Activated T-cell treated with anti-CD3 and anti-CD28 coated beads, Interleukin-2, amount 50 U/mL, for 4 hours (primary cell): ENCODE measurements at regions not wholly inside any gene's neighbourhood (a gene's known extent, or its start where the extent isn't known, plus 50 kb on each side); places are given as distances from the start of the nearest gene placed in this dataset.

Experiments
- ATAC-seq, 2 donors: fragments of 200-7000 bp; cut with Tn5 transposase; one replicate each; pipeline ENCODE4 v1.10.0; 2021
- DNase-seq: peaks from one replicate; pipeline ENCODE4 v3.0.0-alpha.2; 2020
- H3K27me3 Mint-ChIP-seq: one replicate; pipeline ENCODE4 v1.8.0; 2021; ENCODE audit warnings: low read depth, mixed read lengths
- H3K36me3 Mint-ChIP-seq: one replicate; pipeline ENCODE4 v1.8.0; 2022; ENCODE audit warnings: mixed read lengths; ENCODE audit not compliant: insufficient read depth
- H3K4me1 Mint-ChIP-seq: one replicate; pipeline ENCODE4 v1.8.0; 2021; ENCODE audit warnings: low read depth, mixed read lengths
- H3K4me3 Mint-ChIP-seq: one replicate; pipeline ENCODE4 v1.8.0; 2021; ENCODE audit warnings: mild to moderate bottlenecking, moderate library complexity, mixed read lengths
- H3K9me3 Mint-ChIP-seq: one replicate; pipeline ENCODE4 v1.8.0; 2021; ENCODE audit warnings: mixed read lengths

DNA sequence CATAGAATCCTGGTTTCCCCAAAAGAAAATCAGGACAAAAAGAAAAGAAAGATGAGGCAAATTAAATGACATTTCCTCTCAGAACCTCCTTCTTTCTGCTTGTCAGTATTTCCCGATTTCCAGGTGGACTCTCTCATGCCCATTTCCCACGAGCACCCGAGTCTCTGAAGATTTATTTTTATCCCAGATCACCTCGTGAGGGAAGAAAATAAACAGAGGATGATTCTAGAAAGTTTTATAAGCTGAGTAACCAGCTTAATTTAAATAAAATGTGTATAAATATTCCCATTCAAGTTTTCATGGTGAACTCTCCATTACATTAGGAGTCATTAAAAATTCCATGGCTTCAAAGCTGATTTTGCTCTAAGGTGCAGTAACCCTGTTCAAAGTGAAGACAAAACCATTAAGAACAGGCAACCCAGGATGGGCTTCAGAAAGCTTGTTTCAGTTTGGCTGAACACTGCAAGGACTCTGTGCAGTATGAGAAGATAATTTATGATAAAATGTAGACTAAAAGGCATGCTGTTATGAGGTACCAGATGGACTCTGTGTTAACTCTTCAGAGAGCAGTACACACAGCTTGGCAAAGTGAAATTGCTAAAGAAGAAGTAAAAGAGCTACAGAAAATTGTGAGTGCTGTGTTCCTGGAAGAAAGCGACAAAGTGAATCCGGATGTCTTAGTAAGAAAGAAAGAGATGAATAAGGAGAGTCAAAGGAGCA, 521.3 kb upstream of the LRRN3 start:
- H3K4me3 Mint-ChIP-seq: no peak overlapping the region
- peaks cover 2% of the 10 kb centered on the region for H3K27me3 Mint-ChIP-seq
- DNase-seq: no peak
- H3K4me1 Mint-ChIP-seq: no peaks in the 10 kb centered on the region
- H3K36me3 Mint-ChIP-seq: no peaks in the 10 kb centered on the region
- no peaks in the 10 kb centered on the region for H3K9me3 Mint-ChIP-seq
- ATAC-seq: no peak

DNA sequence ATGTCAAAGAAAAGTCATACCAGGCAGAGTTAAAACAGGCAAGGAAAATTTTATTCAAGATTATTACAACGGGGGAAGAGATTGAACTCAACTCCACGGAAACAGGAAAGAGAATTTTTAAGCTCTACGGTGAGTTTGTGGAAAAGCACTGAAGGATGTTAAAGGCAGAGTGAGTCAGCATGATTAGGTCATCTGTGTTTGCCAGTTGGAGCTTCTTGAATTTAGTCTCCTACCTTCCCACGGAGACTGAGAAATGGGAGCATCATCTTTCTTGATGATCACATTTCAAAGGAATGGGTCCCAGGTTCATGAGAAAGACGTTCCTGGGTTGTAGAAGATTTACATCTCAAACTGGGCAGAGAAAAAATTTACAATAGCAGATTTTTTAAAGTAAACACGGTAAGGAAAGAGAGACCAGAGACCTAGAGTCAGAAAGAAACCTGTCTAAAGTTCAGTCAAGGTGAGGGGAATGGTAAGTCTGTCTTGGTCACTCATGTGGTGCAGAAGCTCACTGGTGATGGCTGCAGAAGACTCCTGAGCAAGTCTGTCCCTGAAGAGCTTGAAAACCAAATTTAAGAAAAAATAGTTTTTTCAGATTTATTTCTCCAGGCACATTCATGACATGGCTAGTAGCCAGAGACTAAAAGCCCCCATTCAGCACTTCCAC, 516.9 kb upstream of the LRRN3 start:
- ATAC-seq (no peak), DNase-seq (no peak)
- Mint-ChIP-seq H3K9me3 (no peaks in the 10 kb centered on the region), H3K27me3 (peaks cover 2% of the 10 kb centered on the region), H3K36me3 (no peaks in the 10 kb centered on the region), H3K4me3 (no peak overlapping the region), H3K4me1 (no peaks in the 10 kb centered on the region)

DNA sequence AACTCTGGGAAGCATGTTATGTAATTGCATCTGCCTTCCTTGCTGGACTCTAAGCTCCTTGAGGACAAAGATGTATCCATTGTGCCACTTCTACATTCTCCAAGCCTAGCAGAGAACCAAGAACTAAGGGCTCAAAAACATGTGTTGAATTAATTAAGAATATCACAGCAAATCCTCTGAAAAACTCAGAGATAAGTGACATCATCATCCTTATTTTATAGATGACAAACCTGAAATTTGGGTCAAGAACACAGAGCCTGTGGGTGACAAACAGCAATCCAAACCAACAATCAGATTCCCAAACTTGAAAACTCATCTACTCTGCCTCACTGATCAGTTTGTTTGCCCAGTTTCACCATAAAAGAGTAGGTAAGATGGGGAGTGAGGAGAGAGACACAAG, 503.6 kb upstream of the LRRN3 start:
- no peaks in the 10 kb centered on the region for H3K27me3 Mint-ChIP-seq
- ATAC-seq (no peak), DNase-seq (no peak)

DNA sequence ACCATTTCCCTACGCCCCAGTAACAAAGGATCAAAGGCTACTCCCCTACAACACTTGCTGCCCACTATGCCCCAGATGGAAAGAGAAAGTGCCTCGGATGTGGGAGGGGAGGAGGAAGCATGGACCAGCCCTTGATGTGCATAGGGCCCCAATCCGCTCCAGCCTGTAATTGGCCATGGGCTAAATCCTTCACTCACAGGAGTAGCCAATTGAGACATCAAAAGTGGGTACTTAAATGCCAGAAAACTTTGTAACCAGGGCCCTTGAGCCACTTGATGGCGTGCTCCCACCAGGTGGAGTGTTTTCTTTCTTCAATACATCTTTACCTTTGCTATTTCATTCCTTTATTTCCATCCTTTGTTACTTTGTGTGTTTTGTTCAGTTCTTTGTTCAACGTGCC, 500.5 kb upstream of the LRRN3 start:
- H3K9me3 Mint-ChIP-seq: no peaks in the 10 kb centered on the region
- H3K4me1 Mint-ChIP-seq: no peaks in the 10 kb centered on the region
- no peaks in the 10 kb centered on the region for H3K36me3 Mint-ChIP-seq
- no peak overlapping the region for H3K4me3 Mint-ChIP-seq
- ATAC-seq: no peak
- DNase-seq: no peak
- H3K27me3 Mint-ChIP-seq: no peaks in the 10 kb centered on the region

More for the DNA sequence above, 503.6 kb upstream of the LRRN3 start:
- no peaks in the 10 kb centered on the region for H3K9me3 Mint-ChIP-seq
- H3K4me1 Mint-ChIP-seq: no peaks in the 10 kb centered on the region
- H3K36me3 Mint-ChIP-seq: no peaks in the 10 kb centered on the region
- no peak overlapping the region for H3K4me3 Mint-ChIP-seq

DNA sequence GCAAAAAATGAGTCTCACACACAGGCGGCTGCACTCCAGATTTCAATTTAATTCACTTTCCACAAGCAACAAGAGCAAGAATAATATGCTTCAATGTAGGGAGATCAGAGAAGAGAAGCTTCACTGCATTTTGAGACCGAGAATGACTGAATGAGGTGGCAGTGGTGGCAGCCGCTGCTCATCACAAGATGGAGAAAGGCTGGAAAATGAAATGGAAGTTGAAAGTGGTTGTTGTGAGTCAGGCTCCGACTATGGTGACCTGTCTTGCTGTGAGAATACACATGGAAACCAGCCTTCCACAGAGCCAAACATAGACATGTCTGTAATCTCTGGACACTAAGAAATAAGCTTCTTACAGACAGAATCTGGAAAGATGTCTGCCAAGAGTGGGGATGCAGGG, 499.6 kb upstream of the LRRN3 start:
- Mint-ChIP-seq H3K36me3 (no peaks in the 10 kb centered on the region), H3K4me3 (no peak overlapping the region), H3K4me1 (no peaks in the 10 kb centered on the region), H3K27me3 (no peaks in the 10 kb centered on the region), H3K9me3 (no peaks in the 10 kb centered on the region)
- DNase-seq (no peak), ATAC-seq (no peak)

DNA sequence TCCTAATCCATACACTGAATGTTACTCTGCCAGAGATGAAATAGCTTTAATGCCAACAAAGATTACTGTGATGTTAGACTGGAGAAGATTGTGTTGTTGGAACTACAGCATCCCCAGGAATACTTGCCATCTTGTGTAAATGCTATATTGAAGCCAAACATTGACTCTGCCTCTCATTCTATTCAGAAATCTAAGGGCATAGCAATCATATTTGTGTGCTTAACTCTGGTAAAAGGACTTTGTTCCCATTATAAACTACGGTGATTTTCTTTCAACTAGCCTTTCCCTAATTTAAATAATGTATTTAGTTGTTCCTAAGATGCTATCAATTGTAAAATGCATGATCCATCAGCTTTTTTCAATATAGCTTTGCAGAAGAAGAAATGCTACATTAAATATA, 498.4 kb upstream of the LRRN3 start:
- Mint-ChIP-seq H3K27me3 (no peaks in the 10 kb centered on the region), H3K9me3 (no peaks in the 10 kb centered on the region), H3K4me1 (no peaks in the 10 kb centered on the region), H3K36me3 (no peaks in the 10 kb centered on the region), H3K4me3 (no peak overlapping the region)
- no peak for DNase-seq
- ATAC-seq: no peak

DNA sequence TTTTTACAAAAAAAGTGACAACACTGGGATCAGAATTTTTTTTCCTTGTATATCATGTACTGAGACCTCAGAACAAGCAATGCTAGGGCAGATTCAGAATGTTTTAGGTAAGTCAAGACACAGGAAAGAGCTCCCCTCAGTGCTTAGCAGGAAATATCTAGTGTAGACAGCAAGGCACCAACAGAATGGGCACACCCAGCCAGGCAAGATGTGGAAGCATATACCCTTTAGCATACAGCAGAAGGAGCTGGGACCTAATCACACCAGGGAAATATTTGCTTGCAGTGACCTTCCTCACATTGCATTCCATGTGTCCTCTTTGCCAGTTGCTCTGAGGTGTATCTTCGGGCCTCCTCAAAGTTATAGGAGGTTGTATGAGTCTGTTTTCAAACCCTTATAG, 497.6 kb upstream of the LRRN3 start:
- H3K4me3 Mint-ChIP-seq: no peak overlapping the region
- no peaks in the 10 kb centered on the region for H3K4me1 Mint-ChIP-seq
- no peaks in the 10 kb centered on the region for H3K36me3 Mint-ChIP-seq
- no peaks in the 10 kb centered on the region for H3K9me3 Mint-ChIP-seq
- ATAC-seq (no peak), DNase-seq (no peak)
- no peaks in the 10 kb centered on the region for H3K27me3 Mint-ChIP-seq

DNA sequence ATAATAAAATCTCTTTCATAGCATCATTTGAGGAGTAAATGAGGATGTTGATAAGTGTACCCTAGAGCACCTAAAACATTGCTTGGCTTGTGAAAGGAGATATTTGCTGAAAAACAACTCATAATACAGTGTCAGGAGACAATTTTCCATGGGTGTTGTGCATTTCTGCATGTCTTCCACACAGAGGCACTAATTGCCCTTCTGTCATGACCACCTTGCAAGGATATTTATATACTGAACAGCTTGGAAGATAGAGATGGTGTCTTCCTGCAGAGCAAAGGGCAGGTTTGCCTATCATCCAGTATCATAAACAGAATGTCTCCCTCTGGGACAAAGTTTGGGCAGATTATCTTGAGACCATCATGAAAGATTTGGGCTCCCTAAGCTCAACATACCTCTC, 495.2 kb upstream of the LRRN3 start:
- DNase-seq (no peak), ATAC-seq (peak in 1 of 2 donors; percentile 46)
- no peak overlapping the region for H3K4me3 Mint-ChIP-seq
- H3K4me1 Mint-ChIP-seq: no peaks in the 10 kb centered on the region
- no peaks in the 10 kb centered on the region for H3K9me3 Mint-ChIP-seq
- H3K36me3 Mint-ChIP-seq: no peaks in the 10 kb centered on the region
- H3K27me3 Mint-ChIP-seq: no peaks in the 10 kb centered on the region

DNA sequence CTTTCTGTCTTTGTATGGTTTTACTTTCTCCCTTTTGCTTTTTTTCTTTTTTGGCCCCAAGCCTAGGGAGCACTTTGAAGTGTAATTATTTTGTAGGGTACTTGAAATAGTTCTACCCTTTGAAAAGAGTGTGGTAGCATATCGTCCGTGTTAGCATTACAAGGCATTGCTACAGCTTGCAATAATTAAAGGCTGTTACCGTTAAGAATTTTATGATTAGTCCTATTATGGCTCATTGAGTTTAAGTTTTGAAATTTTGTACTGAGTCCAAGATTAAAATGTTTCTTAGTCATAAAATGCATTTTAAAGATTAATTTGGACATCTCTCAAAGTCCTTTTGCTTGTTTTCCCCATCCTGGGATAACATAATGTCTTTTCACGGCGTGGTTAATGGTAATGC, 490.0 kb upstream of the LRRN3 start:
- DNase-seq: no peak
- Mint-ChIP-seq H3K4me3 (no peak overlapping the region), H3K36me3 (no peaks in the 10 kb centered on the region), H3K27me3 (no peaks in the 10 kb centered on the region), H3K9me3 (no peaks in the 10 kb centered on the region), H3K4me1 (no peaks in the 10 kb centered on the region)
- no peak for ATAC-seq

DNA sequence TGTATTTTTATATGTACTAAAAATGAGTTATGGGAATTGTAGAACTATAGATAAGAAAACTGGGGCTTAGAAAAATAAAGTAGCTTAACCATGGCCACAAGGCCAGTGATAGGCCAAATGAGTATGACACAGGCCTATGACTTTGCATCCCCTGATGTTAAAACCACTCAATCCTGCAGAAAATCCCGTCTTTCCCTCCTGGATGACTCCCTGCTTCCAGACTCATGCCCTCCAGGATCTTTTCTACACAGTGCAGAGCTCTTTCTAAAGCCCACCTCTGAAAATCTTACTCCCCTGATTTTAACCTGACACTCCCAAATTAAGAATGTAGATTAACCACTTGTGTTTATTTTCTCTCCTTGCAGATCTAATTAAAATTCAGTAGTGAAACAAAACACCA, 489.2 kb upstream of the LRRN3 start:
- Mint-ChIP-seq H3K27me3 (no peaks in the 10 kb centered on the region), H3K4me3 (no peak overlapping the region), H3K9me3 (no peaks in the 10 kb centered on the region), H3K4me1 (no peaks in the 10 kb centered on the region), H3K36me3 (no peaks in the 10 kb centered on the region)
- ATAC-seq (no peak), DNase-seq (no peak)

DNA sequence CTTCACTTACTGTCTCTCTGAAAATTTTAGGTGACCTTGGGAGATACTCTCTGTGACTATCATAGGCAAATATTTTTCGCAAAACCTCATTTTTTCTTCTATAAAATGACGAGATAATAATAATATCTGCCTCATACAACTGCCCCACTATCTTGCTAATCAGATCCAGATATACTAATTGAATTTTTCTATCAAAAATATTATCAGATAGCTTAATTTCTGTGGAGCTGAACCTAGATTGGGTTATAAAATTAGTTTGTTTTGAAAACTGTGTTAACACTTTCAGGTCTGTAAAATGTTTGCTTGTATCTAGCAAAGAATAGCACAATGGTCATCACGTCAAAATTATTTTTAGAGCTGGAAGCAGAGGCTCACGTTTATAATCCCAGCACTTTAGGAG, 486.7 kb upstream of the LRRN3 start:
- Mint-ChIP-seq H3K36me3 (no peaks in the 10 kb centered on the region), H3K9me3 (peaks cover 4% of the 10 kb centered on the region), H3K27me3 (no peaks in the 10 kb centered on the region), H3K4me1 (peaks cover 3% of the 10 kb centered on the region), H3K4me3 (no peak overlapping the region)
- no peak for ATAC-seq
- no peak for DNase-seq

DNA sequence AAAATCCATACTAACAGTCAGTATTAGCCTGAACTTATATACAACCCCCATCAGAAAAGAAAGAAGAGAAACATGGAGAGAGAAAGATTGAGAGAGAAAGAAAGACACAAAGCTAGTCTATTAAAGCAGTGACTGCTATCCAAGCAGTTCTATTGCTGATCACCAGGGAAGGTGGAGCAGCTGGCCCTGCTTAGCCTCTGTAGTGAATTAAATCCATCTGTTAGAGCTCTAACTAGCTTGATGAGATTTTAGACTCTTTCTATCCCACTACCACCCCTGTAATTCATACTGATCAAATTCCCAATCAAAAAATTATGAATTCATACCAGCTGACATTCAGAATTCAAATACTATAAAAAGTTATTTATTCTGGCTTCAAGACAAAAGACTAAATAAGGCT, 486.0 kb upstream of the LRRN3 start:
- Mint-ChIP-seq H3K27me3 (no peaks in the 10 kb centered on the region), H3K36me3 (no peaks in the 10 kb centered on the region), H3K9me3 (peaks cover 4% of the 10 kb centered on the region), H3K4me3 (no peak overlapping the region), H3K4me1 (peaks cover 3% of the 10 kb centered on the region)
- ATAC-seq (no peak), DNase-seq (no peak)

DNA sequence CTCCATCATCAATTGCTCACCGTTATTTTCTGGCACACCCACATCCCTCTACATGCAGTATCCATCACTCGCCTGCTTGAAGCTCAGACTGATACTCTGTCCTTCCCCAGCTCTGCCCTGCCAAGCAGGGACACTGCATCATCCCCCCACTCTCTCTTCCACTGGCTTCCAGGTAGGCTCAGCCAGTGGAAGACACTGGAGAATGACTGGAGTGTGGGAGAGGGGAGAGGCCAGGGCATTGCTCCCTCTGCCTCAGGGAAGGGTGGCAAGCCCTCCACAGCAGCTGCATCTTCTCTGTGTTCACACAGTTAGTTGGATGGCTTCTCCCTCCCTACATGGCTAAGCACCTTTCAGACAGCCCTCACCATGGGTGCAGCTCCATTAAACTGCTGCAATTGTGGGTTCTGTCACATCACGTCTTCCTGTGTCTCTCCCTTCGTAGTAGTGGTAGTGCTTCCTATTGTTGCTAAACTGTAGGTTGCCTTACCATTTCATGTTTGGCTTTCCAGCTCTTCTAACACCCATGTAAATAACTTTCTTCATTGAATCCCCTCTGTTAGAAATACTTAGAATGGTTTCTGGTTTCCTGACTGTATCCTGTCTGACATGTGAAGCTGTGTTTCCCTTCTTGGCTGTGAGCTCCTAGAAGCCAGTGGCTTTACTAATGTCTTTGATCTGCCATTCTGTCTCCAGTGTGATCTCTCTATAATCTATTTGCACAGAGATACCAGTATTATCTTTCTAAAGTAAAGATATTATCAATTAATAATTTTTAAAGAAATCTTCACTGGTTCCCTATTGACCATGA, 483.7 kb upstream of the LRRN3 start:
- no peaks in the 10 kb centered on the region for H3K36me3 Mint-ChIP-seq
- no peak overlapping the region for H3K4me3 Mint-ChIP-seq
- DNase-seq: no peak
- no peak for ATAC-seq
- H3K4me1 Mint-ChIP-seq: peaks cover 3% of the 10 kb centered on the region
- H3K27me3 Mint-ChIP-seq: no peaks in the 10 kb centered on the region
- peaks cover 4% of the 10 kb centered on the region for H3K9me3 Mint-ChIP-seq

DNA sequence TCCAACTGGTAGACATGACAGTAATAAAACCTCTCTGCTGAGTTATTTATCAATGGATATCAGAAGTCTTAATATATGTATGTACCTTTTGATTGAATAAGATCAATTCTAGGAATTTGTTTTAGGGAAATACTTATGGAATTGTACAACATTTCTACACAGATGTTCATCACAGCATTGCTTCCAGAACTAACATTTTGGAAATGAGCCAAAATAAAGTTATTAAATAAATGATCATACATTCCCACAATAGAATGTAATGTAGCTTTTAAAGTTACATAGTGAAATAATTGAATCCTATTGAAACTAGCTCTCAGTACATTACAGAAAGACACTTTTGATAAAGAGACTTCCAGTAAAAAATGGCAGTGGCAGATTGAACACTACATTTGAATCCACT, 481.6 kb upstream of the LRRN3 start:
- ATAC-seq: no peak
- DNase-seq: no peak
- peaks cover 3% of the 10 kb centered on the region for H3K4me1 Mint-ChIP-seq

DNA sequence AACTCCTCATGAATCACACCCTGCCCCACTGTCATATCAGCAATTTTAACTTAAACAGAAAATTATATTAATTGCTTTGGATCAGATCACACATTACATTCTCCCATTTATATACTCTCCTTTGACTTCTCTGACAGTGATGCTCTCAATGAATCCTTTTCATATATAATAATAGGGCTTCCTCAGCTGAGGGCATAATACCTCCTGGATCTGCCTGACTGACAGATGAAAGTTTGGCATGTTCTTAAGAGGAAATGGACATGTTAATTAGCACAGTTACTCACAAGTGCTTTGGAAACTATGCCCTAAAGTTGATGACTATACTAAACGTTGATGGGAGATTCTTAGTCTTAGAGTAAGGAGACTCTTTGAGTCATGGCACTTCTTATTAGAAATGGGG, 478.2 kb upstream of the LRRN3 start:
- H3K4me1 Mint-ChIP-seq: no peaks in the 10 kb centered on the region

More for the DNA sequence above, 481.6 kb upstream of the LRRN3 start:
- Mint-ChIP-seq H3K36me3 (no peaks in the 10 kb centered on the region), H3K9me3 (peaks cover 4% of the 10 kb centered on the region), H3K27me3 (no peaks in the 10 kb centered on the region), H3K4me3 (no peak overlapping the region)

More for the DNA sequence above, 478.2 kb upstream of the LRRN3 start:
- H3K36me3 Mint-ChIP-seq: no peaks in the 10 kb centered on the region
- H3K27me3 Mint-ChIP-seq: no peaks in the 10 kb centered on the region
- no peak for ATAC-seq
- no peak for DNase-seq
- H3K4me3 Mint-ChIP-seq: no peak overlapping the region
- H3K9me3 Mint-ChIP-seq: no peaks in the 10 kb centered on the region
